Loucy (cell line): ENCODE measurements at regions not wholly inside any gene's neighbourhood (a gene's known extent, or its start where the extent isn't known, plus 50 kb on each side); places are given as distances from the start of the nearest gene placed in this dataset.

Source experiments
- CTCF ChIP-seq: fragments of 200-600 bp; sonication (generic); conservative IDR thresholded peaks from 2 replicates; pipeline ENCODE4 v1.5.1; 2014; ENCODE audit warnings: mild to moderate bottlenecking, antibody characterized with exemption, low read length
- EZH2phosphoT487 ChIP-seq: fragments of 200-600 bp; IDR thresholded peaks from 2 replicates; pipeline ENCODE4 v1.6.1; 2018; ENCODE audit warnings: antibody characterized with exemption, mild to moderate bottlenecking, moderate library complexity, borderline replicate concordance

- TF ChIP-seq CTCF (peak; percentile 45), EZH2phosphoT487 (no peak)
Measured at GRCh38 chr2:166609183-166609959, 115.3 kb upstream of the SCN7A start.
